ENCODE measurements at regions not wholly inside any gene's neighbourhood (a gene's known extent, or its start where the extent isn't known, plus 50 kb on each side); places are given as distances from the start of the nearest gene placed in this dataset.
A peak's percentile ranks its signal among the peaks of the same experiment; 100 is the strongest.

DNA sequence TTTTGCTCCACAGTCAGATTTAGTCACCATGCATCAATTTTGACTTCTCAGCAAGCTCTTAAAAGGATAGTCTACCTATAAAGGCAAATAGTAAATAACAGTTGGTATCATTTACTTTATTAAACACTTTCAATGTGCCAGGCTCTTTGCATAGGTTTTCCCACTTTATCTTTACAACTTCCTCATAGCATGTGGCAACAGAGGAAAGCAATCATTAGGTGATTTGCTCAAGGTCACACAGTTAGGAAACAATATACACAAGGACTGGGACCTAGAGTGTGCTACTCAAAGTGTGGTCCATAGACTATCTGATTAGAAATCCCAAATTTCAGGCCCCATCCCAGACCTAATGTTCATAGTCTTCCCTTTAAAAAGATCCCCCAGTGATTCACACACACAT, 212.3 kb downstream of the MTERF1 start:
- Histone ChIP-seq H3K36me3 (ENCODE audit: control insufficient read depth, insufficient read depth, low read length) (no peaks in the 10 kb centered on the region), H3K27me3 (ENCODE audit: control insufficient read depth, insufficient read depth, low read length) (no peaks in the 10 kb centered on the region), H3K4me3 (ENCODE audit: low read depth, low read length) (no peak overlapping the region)
- FAIRE-seq (no peak), DNase-seq (ENCODE audit: low read depth) (no peak)
- TF ChIP-seq CTCF (IDR thresholded peaks at IDR 0.05; ENCODE audit: insufficient read depth, low read length, severe bottlenecking): no peak

- no peak for TF ChIP-seq CTCF (IDR thresholded peaks at IDR 0.05; ENCODE audit: insufficient read depth, low read length, severe bottlenecking)
- H3K36me3 ChIP-seq (ENCODE audit: control insufficient read depth, insufficient read depth, low read length): no peaks in the 10 kb centered on the region
- no peaks in the 10 kb centered on the region for H3K27me3 ChIP-seq (ENCODE audit: control insufficient read depth, insufficient read depth, low read length)
- FAIRE-seq (no peak), DNase-seq (ENCODE audit: low read depth) (no peak)
- H3K4me3 ChIP-seq (ENCODE audit: low read depth, low read length): no peak overlapping the region
Measured at GRCh38 chr7:91671245-91671644, 209.3 kb downstream of the MTERF1 start.

DNA sequence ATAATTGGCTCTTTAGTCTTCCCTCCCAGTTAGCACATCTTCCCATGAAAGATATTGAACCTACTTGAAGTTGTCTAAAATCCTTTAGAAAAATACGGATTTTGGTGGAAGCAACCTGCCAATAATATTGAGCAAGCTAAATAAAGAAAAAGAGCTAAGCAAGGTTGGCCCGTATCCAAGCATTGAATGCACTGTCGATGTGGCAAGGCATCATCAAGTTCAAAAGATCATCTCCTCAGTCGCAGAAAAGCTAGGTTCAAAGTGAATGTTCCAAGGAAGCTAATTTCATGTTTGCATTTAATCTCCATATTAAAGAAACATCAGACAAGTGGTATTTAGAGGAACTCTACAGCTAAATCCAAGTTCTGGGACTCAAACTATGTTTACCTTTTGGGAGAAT, 206.0 kb downstream of the MTERF1 start:
- H3K27me3 ChIP-seq (ENCODE audit: control insufficient read depth, insufficient read depth, low read length): no peaks in the 10 kb centered on the region
- no peak for TF ChIP-seq CTCF (IDR thresholded peaks at IDR 0.05; ENCODE audit: insufficient read depth, low read length, severe bottlenecking)
- no peak for FAIRE-seq
- H3K4me3 ChIP-seq (ENCODE audit: low read depth, low read length): no peak overlapping the region
- no peak for DNase-seq (ENCODE audit: low read depth)
- H3K36me3 ChIP-seq (ENCODE audit: control insufficient read depth, insufficient read depth, low read length): no peaks in the 10 kb centered on the region

- Histone ChIP-seq H3K36me3 (ENCODE audit: control insufficient read depth, insufficient read depth, low read length) (no peaks in the 10 kb centered on the region), H3K27me3 (ENCODE audit: control insufficient read depth, insufficient read depth, low read length) (no peaks in the 10 kb centered on the region), H3K4me3 (ENCODE audit: low read depth, low read length) (no peak overlapping the region)
- DNase-seq (ENCODE audit: low read depth): no peak
- no peak for FAIRE-seq
- TF ChIP-seq CTCF (IDR thresholded peaks at IDR 0.05; ENCODE audit: insufficient read depth, low read length, severe bottlenecking): no peak
Measured at GRCh38 chr7:91681718-91682117, 198.8 kb downstream of the MTERF1 start.

DNA sequence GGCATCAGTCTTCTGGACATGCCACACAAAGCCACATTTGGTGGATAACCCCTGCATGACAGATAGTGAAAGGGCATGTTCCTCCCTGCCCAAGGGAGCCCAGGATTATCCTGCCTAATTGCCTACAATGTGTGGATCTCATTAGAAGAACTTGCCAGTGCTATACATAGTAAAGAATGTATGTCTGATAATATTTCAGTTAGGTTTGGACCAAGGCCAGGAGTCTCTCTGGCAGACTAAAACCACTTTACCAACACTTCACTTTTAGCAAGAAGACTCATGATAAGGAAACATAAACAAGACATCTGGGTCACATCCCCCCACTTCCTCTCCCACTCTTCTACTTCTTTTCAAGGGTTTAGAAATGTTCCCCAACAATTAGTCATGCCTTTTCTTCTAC, 196.7 kb downstream of the MTERF1 start:
- DNase-seq (ENCODE audit: low read depth) (peak; percentile 62), FAIRE-seq (no peak)
- Histone ChIP-seq H3K36me3 (ENCODE audit: control insufficient read depth, insufficient read depth, low read length) (no peaks in the 10 kb centered on the region), H3K27me3 (ENCODE audit: control insufficient read depth, insufficient read depth, low read length) (no peaks in the 10 kb centered on the region), H3K4me3 (ENCODE audit: low read depth, low read length) (no peak overlapping the region)
- no peak for TF ChIP-seq CTCF (IDR thresholded peaks at IDR 0.05; ENCODE audit: insufficient read depth, low read length, severe bottlenecking)

DNA sequence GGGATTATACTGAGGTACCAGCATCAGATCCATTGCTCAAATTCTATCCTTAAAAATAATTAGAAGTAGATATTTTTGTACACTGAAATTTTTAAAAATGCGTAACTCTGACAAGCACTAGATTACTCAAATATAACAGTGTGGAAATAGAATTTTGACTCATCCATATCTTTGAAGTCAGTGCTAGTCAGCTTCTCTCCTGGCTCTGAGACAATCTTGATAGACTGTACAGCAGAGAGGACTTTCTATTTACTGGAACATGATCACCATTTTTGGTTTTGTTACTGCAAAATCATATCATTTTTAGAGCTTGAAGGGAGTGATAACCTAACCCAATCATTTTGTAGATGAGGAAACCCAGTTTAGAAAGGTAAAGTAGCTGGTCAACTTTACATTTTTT, 195.0 kb downstream of the MTERF1 start:
- H3K4me3 ChIP-seq (ENCODE audit: low read depth, low read length): no peak overlapping the region
- DNase-seq (ENCODE audit: low read depth): peak; percentile 16
- no peaks in the 10 kb centered on the region for H3K36me3 ChIP-seq (ENCODE audit: control insufficient read depth, insufficient read depth, low read length)
- FAIRE-seq: no peak
- TF ChIP-seq CTCF (IDR thresholded peaks at IDR 0.05; ENCODE audit: insufficient read depth, low read length, severe bottlenecking): no peak
- H3K27me3 ChIP-seq (ENCODE audit: control insufficient read depth, insufficient read depth, low read length): no peaks in the 10 kb centered on the region
